H9 (cell line): ENCODE measurements at regions not wholly inside any gene's neighbourhood (a gene's known extent, or its start where the extent isn't known, plus 50 kb on each side); places are given as distances from the start of the nearest gene placed in this dataset.

Source experiments
- DNase-seq: peaks from one replicate; pipeline ENCODE4 v3.0.0-alpha.2; 2017
- H2AFZ ChIP-seq: one replicate; pipeline ENCODE4 v1.6.1; 2013; ENCODE audit warnings: mild to moderate bottlenecking, low read length, control low read depth, moderate library complexity
- H2AK5ac ChIP-seq: 2 replicates; pipeline ENCODE4 v1.6.1; 2013; ENCODE audit warnings: low read length, control low read depth, mixed read lengths; ENCODE audit not compliant: insufficient read length
- H2BK120ac ChIP-seq: one replicate; pipeline ENCODE4 v1.6.1; 2013; ENCODE audit warnings: low read depth, mild to moderate bottlenecking, low read length, control low read depth, inconsistent platforms; ENCODE audit not compliant: poor library complexity, severe bottlenecking
- H2BK12ac ChIP-seq: 2 replicates; pipeline ENCODE4 v1.6.1; 2013; ENCODE audit warnings: low read length, control low read depth, mixed read lengths, low read depth; ENCODE audit not compliant: insufficient read length
- H2BK15ac ChIP-seq: 2 replicates; pipeline ENCODE4 v1.6.1; 2013; ENCODE audit warnings: low read depth, low read length, control low read depth
- H2BK20ac ChIP-seq: one replicate; pipeline ENCODE4 v1.6.1; 2013; ENCODE audit warnings: low read depth, mild to moderate bottlenecking, low read length, control low read depth, inconsistent platforms; ENCODE audit not compliant: poor library complexity, severe bottlenecking
- H2BK5ac ChIP-seq: 2 replicates; pipeline ENCODE4 v1.6.1; 2013; ENCODE audit warnings: low read length, control low read depth, mixed read lengths; ENCODE audit not compliant: insufficient read length
- H3K14ac ChIP-seq: 2 replicates; pipeline ENCODE4 v1.6.1; 2013; ENCODE audit warnings: low read length, control low read depth; ENCODE audit not compliant: insufficient read depth
- H3K18ac ChIP-seq: 2 replicates; pipeline ENCODE4 v1.6.1; 2013; ENCODE audit warnings: low read depth, mild to moderate bottlenecking, mixed read lengths, low read length, control low read depth; ENCODE audit not compliant: insufficient read length
- H3K23ac ChIP-seq: 2 replicates; pipeline ENCODE4 v1.6.1; 2013; ENCODE audit warnings: low read length, control low read depth, mixed read lengths, low read depth; ENCODE audit not compliant: insufficient read length
- H3K23me2 ChIP-seq: 2 replicates; pipeline ENCODE4 v1.6.1; 2013; ENCODE audit warnings: low read depth, mild to moderate bottlenecking, mixed read lengths, low read length, control low read depth; ENCODE audit not compliant: insufficient read length, poor library complexity, severe bottlenecking
- H3K27ac ChIP-seq: 2 replicates; pipeline ENCODE4 v1.5.1; 2013; ENCODE audit warnings: low read length, control low read depth, mixed read lengths, low read depth; ENCODE audit not compliant: insufficient read length
- H3K27me3 ChIP-seq: 2 replicates; pipeline ENCODE4 v1.6.1; 2013; ENCODE audit warnings: low read length, control low read depth, inconsistent platforms; ENCODE audit not compliant: insufficient read depth
- H3K4ac ChIP-seq: 2 replicates; pipeline ENCODE4 v1.6.1; 2013; ENCODE audit warnings: low read depth, mild to moderate bottlenecking, control low read depth, inconsistent platforms, low read length, moderate library complexity
- H3K4me1 ChIP-seq: 2 replicates; pipeline ENCODE4 v1.6.1; 2013; ENCODE audit warnings: low read length, control low read depth, inconsistent platforms; ENCODE audit not compliant: insufficient read depth
- H3K4me2 ChIP-seq: 2 replicates; pipeline ENCODE4 v1.6.1; 2013; ENCODE audit warnings: low read length, control low read depth, mixed read lengths; ENCODE audit not compliant: insufficient read length, insufficient read depth
- H3K56ac ChIP-seq: 2 replicates; pipeline ENCODE4 v1.6.1; 2013; ENCODE audit warnings: low read depth, mild to moderate bottlenecking, mixed read lengths, low read length, control low read depth; ENCODE audit not compliant: insufficient read length
- H3K79me1 ChIP-seq: 2 replicates; pipeline ENCODE4 v1.6.1; 2013; ENCODE audit warnings: low read depth, mild to moderate bottlenecking, moderate library complexity, low read length, control low read depth, inconsistent platforms; ENCODE audit not compliant: insufficient read depth, poor library complexity, severe bottlenecking
- H3K79me2 ChIP-seq: 2 replicates; pipeline ENCODE4 v1.6.1; 2013; ENCODE audit warnings: low read length, control low read depth, inconsistent platforms; ENCODE audit not compliant: insufficient read depth
- H3K9ac ChIP-seq: 2 replicates; pipeline ENCODE4 v1.6.1; 2013; ENCODE audit warnings: low read length, control low read depth, mixed read lengths; ENCODE audit not compliant: insufficient read length; ENCODE audit errors: extremely low read depth
- H3K9me3 ChIP-seq: one replicate; pipeline ENCODE4 v1.6.1; 2013; ENCODE audit warnings: low read depth, low read length, inconsistent platforms; ENCODE audit not compliant: control insufficient read depth
- H3T11ph ChIP-seq: one replicate; pipeline ENCODE4 v1.6.1; 2013; ENCODE audit warnings: mild to moderate bottlenecking, low read length, control low read depth, inconsistent platforms
- H4K20me1 ChIP-seq: one replicate; pipeline ENCODE4 v1.6.1; 2013; ENCODE audit not compliant: control insufficient read depth, insufficient read length, insufficient read depth
- H4K5ac ChIP-seq: 2 replicates; pipeline ENCODE4 v1.6.1; 2013; ENCODE audit warnings: low read depth, mild to moderate bottlenecking, mixed read lengths, low read length, control low read depth; ENCODE audit not compliant: insufficient read length
- H4K8ac ChIP-seq: replicated peaks from 2 replicates; pipeline ENCODE4 v1.6.1; 2013; ENCODE audit warnings: low read length, control low read depth, mixed read lengths, low read depth; ENCODE audit not compliant: insufficient read length
- H4K91ac ChIP-seq: 2 replicates; pipeline ENCODE4 v1.6.1; 2013; ENCODE audit warnings: low read depth, mild to moderate bottlenecking, moderate library complexity, mixed read lengths, low read length, control low read depth; ENCODE audit not compliant: insufficient read length
- H3K27ac Mint-ChIP-seq, 3 experiments: 2 replicates in 2 of 3; 3 replicates in 1 of 3; pipeline ENCODE4 v1.8.0; 2020 to 2021; ENCODE audit warnings: mixed read lengths in 3 of 3, mild to moderate bottlenecking in 1 of 3, moderate library complexity in 1 of 3
- H3K27me3 Mint-ChIP-seq: 2 replicates; pipeline ENCODE4 v1.8.0; 2021; ENCODE audit warnings: low read depth, mild to moderate bottlenecking, moderate library complexity, mixed read lengths
- H3K36me3 Mint-ChIP-seq, 3 experiments: 2 replicates in 2 of 3; 3 replicates in 1 of 3; pipeline ENCODE4 v1.8.0; 2020 to 2021; ENCODE audit warnings: low read depth in 3 of 3, mixed read lengths in 3 of 3; ENCODE audit not compliant: insufficient read depth in 1 of 3
- H3K4me1 Mint-ChIP-seq, 2 experiments: 2 replicates each; pipeline ENCODE4 v1.8.0; 2020; ENCODE audit warnings: mixed read lengths in 2 of 2
- H3K4me3 Mint-ChIP-seq, 2 experiments: 2 replicates in 1 of 2; 3 replicates in 1 of 2; pipeline ENCODE4 v1.8.0; 2020 to 2021; ENCODE audit warnings: mild to moderate bottlenecking in 2 of 2, mixed read lengths in 2 of 2, moderate library complexity in 1 of 2
- H3K9me3 Mint-ChIP-seq, 2 experiments: 2 replicates in 1 of 2; 3 replicates in 1 of 2; pipeline ENCODE4 v1.8.0; 2020; ENCODE audit warnings: mild to moderate bottlenecking in 2 of 2, mixed read lengths in 2 of 2, moderate library complexity in 1 of 2
- WGBS: extraction: QIAGEN DNeasy Blood & Tissue Kit; methylation state at CpG from one replicate; pipeline ENCODE4 v1.1.7; 2013; ENCODE audit warnings: missing lambda C conversion rate, low lambda C conversion rate, mixed read lengths; ENCODE audit not compliant: insufficient read length; ENCODE audit errors: extremely low coverage; 5-methylcytosine and 5-hydroxymethylcytosine counted together
- TF ChIP-seq, protein P1 (sequence below): fragments of 200-600 bp; sonication (generic); conservative IDR thresholded peaks from 3 replicates; pipeline ENCODE4 v1.8.0; 2021; ENCODE audit warnings: antibody characterized with exemption, mild to moderate bottlenecking

DNA sequence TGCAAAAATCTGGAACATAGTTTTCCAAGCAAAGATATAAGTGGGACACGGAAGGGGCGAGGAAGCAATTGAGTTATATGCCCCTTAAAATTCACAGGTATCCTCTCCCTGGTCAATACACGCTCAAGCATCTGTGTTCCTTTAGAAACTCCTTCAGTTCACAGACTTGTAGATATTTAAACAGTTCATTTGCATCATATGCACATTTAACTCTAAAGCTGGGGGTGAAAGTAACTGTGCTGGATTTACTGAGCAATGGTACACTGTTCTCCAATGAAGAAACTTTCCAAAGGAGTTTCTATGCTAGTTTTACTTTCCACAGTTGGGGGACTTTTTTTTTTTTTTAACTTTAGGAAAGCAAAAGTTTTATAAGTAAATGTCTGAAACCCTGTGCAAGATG is 293.0 kb upstream of the TNP1 start:
- H3K9me3 ChIP-seq, result no peaks in the 10 kb centered on the region
- H3K79me1 ChIP-seq, result no peaks in the 10 kb centered on the region
- no peak overlapping the region for H2BK20ac ChIP-seq
- H2BK12ac ChIP-seq, result no peak overlapping the region
- Mint-ChIP-seq H3K9me3 (no peaks in the 10 kb centered on the region), H3K4me3 (no peak overlapping the region), H3K36me3 (no peaks in the 10 kb centered on the region; a peak in 1 of 7 replicates), H3K4me1 (no peaks in the 10 kb centered on the region), H3K27ac (no peak overlapping the region), H3K27me3 (peaks cover 18% of the 10 kb centered on the region)
- H2AK5ac ChIP-seq, result no peak overlapping the region
- H3K23me2 ChIP-seq, result no peaks in the 10 kb centered on the region
- no peak overlapping the region for H3K4ac ChIP-seq
- H3K27me3 ChIP-seq, result no peaks in the 10 kb centered on the region
- no peak overlapping the region for H3K56ac ChIP-seq
- DNase-seq, result no peak
- no peaks in the 10 kb centered on the region for H3K79me2 ChIP-seq
- WGBS, result no CpG with 5 or more reads among the region's 3 CpGs
- no peak overlapping the region for H3K4me2 ChIP-seq
- no peak overlapping the region for H2AFZ ChIP-seq
- H4K20me1 ChIP-seq, result no peaks in the 10 kb centered on the region
- H3K27ac ChIP-seq, result no peak overlapping the region
- H3K23ac ChIP-seq, result no peak overlapping the region
- H3K9ac ChIP-seq, result no peak overlapping the region
- no peak overlapping the region for H3K14ac ChIP-seq
- H4K5ac ChIP-seq, result no peak overlapping the region
- TF ChIP-seq, protein P1, sequence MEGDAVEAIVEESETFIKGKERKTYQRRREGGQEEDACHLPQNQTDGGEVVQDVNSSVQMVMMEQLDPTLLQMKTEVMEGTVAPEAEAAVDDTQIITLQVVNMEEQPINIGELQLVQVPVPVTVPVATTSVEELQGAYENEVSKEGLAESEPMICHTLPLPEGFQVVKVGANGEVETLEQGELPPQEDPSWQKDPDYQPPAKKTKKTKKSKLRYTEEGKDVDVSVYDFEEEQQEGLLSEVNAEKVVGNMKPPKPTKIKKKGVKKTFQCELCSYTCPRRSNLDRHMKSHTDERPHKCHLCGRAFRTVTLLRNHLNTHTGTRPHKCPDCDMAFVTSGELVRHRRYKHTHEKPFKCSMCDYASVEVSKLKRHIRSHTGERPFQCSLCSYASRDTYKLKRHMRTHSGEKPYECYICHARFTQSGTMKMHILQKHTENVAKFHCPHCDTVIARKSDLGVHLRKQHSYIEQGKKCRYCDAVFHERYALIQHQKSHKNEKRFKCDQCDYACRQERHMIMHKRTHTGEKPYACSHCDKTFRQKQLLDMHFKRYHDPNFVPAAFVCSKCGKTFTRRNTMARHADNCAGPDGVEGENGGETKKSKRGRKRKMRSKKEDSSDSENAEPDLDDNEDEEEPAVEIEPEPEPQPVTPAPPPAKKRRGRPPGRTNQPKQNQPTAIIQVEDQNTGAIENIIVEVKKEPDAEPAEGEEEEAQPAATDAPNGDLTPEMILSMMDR, result no peak
- no peak overlapping the region for H4K91ac ChIP-seq
- H3K18ac ChIP-seq, result no peak overlapping the region
- no peak overlapping the region for H2BK120ac ChIP-seq
- H3K4me1 ChIP-seq, result no peaks in the 10 kb centered on the region
- no peak overlapping the region for H4K8ac ChIP-seq
- no peak overlapping the region for H2BK15ac ChIP-seq
- no peak overlapping the region for H3T11ph ChIP-seq
- H2BK5ac ChIP-seq, result no peak overlapping the region
